NB4 (cell line): ENCODE measurements at regions not wholly inside any gene's neighbourhood (a gene's known extent, or its start where the extent isn't known, plus 50 kb on each side); places are given as distances from the start of the nearest gene placed in this dataset.

Experiments
- MYC ChIP-seq: IDR thresholded peaks from 2 replicates; pipeline ENCODE4 v1.6.1; 2011; ENCODE audit warnings: low read depth, low read length
- POLR2A ChIP-seq: IDR thresholded peaks from 2 replicates; pipeline ENCODE4 v1.6.1; 2011; ENCODE audit warnings: mild to moderate bottlenecking; ENCODE audit not compliant: insufficient read length; ENCODE audit errors: extremely low read depth
- TF ChIP-seq, protein P1 (sequence below): IDR thresholded peaks from one replicate; pipeline ENCODE4 v1.5.1; 2012; ENCODE audit warnings: low read depth, low read length
- TF ChIP-seq, protein P2 (sequence below): IDR thresholded peaks from 2 replicates; pipeline ENCODE4 v1.6.1; 2011; ENCODE audit warnings: low read depth, low read length

DNA sequence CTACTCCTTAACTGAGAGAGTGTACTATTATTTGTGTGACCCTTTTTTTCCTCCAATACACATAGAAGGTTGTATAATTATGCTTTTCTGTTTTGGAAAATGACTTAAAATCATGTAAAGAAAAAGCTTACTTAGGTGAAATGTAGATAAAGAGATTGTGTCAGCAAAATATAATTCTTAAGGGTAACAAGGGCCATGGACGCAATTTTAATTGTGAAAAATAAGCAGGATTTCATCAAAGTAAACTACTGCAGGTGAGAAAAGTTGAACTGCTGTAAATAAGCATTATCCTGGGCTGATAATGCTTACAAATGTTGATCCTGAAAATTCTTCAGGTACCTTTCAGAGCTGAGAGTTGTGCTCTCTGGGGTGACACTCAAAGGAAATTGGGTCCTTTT, 141.5 kb downstream of the RPIA start:
- TF ChIP-seq, protein P1, sequence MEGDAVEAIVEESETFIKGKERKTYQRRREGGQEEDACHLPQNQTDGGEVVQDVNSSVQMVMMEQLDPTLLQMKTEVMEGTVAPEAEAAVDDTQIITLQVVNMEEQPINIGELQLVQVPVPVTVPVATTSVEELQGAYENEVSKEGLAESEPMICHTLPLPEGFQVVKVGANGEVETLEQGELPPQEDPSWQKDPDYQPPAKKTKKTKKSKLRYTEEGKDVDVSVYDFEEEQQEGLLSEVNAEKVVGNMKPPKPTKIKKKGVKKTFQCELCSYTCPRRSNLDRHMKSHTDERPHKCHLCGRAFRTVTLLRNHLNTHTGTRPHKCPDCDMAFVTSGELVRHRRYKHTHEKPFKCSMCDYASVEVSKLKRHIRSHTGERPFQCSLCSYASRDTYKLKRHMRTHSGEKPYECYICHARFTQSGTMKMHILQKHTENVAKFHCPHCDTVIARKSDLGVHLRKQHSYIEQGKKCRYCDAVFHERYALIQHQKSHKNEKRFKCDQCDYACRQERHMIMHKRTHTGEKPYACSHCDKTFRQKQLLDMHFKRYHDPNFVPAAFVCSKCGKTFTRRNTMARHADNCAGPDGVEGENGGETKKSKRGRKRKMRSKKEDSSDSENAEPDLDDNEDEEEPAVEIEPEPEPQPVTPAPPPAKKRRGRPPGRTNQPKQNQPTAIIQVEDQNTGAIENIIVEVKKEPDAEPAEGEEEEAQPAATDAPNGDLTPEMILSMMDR, result no peak
- TF ChIP-seq POLR2A (no peak), MYC (no peak)
- TF ChIP-seq, protein P2, sequence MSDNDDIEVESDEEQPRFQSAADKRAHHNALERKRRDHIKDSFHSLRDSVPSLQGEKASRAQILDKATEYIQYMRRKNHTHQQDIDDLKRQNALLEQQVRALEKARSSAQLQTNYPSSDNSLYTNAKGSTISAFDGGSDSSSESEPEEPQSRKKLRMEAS, result no peak
